Fibroblast of the aortic adventitia (primary cell): ENCODE measurements at regions not wholly inside any gene's neighbourhood (a gene's known extent, or its start where the extent isn't known, plus 50 kb on each side); places are given as distances from the start of the nearest gene placed in this dataset.

Experiments
- DNase-seq: peaks from one replicate; pipeline ENCODE4 v3.0.0-alpha.2; 2010; ENCODE audit warnings: low read depth
- H3K4me3 ChIP-seq: 2 replicates; pipeline ENCODE4 v1.5.1; 2011; ENCODE audit warnings: low read depth, mild to moderate bottlenecking, control low read depth, low read length, moderate library complexity
- TF ChIP-seq, protein P1 (sequence below): IDR thresholded peaks from 2 replicates; pipeline ENCODE4 v1.5.1; 2011; ENCODE audit warnings: mild to moderate bottlenecking, low read length, control low read depth, inconsistent platforms; ENCODE audit not compliant: insufficient read depth

DNA sequence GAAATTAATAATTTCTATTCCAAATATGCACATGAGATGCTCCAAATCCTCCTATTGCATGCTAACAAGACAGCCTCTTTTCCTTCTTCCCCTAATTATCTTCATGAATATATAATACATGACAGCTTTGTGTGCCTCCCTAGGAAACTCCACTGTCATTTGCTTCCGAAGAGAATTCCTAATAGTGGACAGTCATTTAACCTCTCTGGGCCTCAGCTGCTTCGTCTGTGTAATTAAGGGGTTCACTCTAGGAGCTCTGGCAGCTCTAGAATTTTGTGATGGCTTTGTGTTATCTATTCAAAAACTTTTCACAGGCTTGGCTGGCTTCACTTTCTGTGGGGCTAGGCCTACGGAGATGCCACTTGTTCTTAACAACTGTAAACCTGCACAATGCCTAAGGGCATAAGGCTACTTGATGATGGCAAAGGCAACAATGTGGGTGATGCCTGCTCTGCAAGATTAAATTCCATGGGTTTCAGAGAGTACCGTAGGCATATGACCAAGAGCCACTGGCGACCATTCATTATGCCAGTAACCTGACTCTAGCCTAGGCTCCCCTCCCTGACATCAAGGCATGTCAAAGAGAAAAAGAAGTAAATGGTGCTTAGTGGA is 333.8 kb upstream of the UMPS start:
- no peak overlapping the region for H3K4me3 ChIP-seq
- no peak for DNase-seq
- TF ChIP-seq, protein P1, sequence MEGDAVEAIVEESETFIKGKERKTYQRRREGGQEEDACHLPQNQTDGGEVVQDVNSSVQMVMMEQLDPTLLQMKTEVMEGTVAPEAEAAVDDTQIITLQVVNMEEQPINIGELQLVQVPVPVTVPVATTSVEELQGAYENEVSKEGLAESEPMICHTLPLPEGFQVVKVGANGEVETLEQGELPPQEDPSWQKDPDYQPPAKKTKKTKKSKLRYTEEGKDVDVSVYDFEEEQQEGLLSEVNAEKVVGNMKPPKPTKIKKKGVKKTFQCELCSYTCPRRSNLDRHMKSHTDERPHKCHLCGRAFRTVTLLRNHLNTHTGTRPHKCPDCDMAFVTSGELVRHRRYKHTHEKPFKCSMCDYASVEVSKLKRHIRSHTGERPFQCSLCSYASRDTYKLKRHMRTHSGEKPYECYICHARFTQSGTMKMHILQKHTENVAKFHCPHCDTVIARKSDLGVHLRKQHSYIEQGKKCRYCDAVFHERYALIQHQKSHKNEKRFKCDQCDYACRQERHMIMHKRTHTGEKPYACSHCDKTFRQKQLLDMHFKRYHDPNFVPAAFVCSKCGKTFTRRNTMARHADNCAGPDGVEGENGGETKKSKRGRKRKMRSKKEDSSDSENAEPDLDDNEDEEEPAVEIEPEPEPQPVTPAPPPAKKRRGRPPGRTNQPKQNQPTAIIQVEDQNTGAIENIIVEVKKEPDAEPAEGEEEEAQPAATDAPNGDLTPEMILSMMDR, result no peak

DNA sequence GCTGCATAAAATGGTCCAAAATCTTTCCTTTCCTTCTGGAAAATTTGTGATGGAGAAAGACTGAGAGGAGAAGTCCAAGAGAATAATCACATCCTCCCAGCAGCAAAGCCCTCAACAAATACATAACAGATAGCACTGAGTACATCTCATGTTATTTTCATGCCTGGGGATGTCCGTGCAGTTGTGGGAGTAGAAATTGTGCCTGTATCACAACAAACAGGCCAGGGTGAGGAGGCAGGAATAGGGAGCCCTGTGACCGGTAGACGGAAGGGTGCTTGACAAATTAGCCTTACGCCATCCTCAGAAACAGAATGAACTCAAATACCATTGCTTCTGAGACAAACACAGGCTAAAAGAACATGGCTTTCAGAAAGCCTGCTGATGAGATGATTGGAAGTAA is 333.2 kb upstream of the UMPS start:
- no peak for DNase-seq
- H3K4me3 ChIP-seq, result no peak overlapping the region
- TF ChIP-seq, protein P1, result no peak

GRCh38 chr3:124398594-124398993 is 331.7 kb upstream of the UMPS start:
- no peak overlapping the region for H3K4me3 ChIP-seq
- TF ChIP-seq, protein P1, result no peak
- no peak for DNase-seq

GRCh38 chr3:124401843-124402242 is 328.4 kb upstream of the UMPS start:
- DNase-seq, result no peak
- TF ChIP-seq, protein P1, result no peak
- H3K4me3 ChIP-seq, result no peak overlapping the region

DNA sequence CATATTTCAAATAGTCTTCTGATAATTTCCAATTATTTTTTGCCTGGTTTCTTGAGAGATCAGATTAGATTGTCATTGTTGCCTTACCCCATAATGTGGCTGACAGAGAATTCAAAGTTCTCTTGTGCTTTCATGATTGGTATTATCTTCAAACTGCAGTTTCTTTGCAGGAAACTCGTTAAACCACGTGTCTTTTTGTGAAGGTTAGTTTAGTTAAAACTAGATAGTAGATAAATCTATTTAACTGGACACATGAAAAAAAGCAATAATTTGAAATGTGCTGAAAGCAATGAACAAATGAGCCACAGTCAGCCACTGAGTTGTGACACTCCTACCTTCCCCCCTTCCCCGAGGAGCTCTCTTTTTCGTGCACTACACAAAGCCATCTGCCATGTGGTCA is 327.5 kb upstream of the UMPS start:
- H3K4me3 ChIP-seq, result no peak overlapping the region
- no peak for DNase-seq
- TF ChIP-seq, protein P1, result no peak

DNA sequence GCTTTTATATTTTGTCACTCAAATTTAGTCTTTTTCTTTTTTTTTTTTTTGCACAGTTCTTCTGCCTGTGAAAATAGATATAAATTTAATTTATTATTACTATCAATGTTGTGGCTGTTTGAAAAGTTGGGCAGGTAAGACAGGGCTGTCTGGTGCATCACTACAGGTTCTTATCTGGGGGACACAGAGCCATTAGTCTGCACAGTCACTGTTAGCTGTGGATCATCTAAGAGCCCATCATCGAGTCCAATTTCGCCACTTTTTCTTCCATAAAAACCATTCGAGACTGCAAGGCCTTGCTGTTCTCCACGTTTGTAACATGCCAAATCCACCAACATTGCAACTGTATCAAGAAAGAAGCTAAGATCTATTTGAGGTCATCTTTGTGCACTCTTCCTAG is 325.6 kb upstream of the UMPS start:
- TF ChIP-seq, protein P1, result no peak
- H3K4me3 ChIP-seq, result no peak overlapping the region
- no peak for DNase-seq

DNA sequence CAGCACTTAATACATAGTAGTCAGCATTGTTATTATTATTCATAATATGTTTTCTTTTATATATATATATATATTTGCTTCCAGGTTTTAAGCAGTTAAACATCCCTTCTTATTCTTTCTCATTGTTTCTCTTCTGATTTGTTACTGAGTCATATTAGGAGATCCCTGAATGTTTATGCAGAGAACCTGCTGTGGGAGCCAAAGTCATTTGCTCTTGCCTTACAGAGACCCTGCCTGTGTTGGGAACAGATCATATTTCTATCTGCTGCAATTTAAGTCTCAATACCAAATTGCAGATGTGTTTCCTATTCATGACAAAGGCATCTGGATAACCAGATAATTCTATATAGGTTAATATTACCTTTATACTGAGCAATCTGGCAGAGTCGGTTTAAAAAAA is 323.0 kb upstream of the UMPS start:
- TF ChIP-seq, protein P1, result no peak

More for the DNA sequence above, 323.0 kb upstream of the UMPS start:
- DNase-seq, result no peak
- no peak overlapping the region for H3K4me3 ChIP-seq
